ENCODE measurements at regions not wholly inside any gene's neighbourhood (a gene's known extent, or its start where the extent isn't known, plus 50 kb on each side); places are given as distances from the start of the nearest gene placed in this dataset.

DNA sequence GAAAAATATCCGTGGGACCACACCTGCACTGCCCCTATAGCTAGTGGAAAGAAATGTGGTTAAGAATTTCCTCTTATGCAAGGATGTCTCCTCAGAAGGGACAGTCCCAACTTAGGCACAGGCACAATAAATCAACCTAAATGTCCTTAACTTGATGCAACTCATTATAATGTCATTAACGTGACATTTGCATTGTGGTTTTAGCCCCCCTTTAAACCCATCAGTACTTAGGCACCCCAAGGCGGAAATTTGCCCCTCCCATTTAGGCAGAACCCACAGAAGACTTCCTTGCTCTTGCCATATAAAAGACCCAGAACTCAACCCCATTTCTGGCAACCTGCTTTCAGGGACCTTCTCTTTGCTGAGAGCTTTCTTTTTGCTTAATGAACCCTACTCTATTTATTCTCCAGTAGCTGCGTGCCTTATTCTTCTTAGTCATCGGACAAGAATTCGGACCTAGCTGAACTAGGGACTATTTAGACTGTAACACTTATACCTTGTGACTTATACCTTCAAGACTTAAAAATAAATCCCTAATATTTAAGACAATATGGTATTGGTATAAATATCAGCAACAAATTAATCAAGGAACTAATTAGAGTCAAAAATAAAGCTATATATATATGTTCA lies 1281.6 kb upstream of the TMEFF2 start:
- Histone ChIP-seq H4K20me1 (ENCODE audit: insufficient read depth, low read length) (no peaks in the 10 kb centered on the region), H2AFZ (ENCODE audit: low read length) (no peak overlapping the region), H3K9me2 (ENCODE audit: insufficient read depth, low read length) (no peaks in the 10 kb centered on the region), H3K4me3 (ENCODE audit: low read depth, low read length, poor library complexity, severe bottlenecking) (no peak overlapping the region), H3K9me3 (ENCODE audit: low read length) (no peaks in the 10 kb centered on the region), H3K27ac (ENCODE audit: low read depth, low read length, poor library complexity, severe bottlenecking) (no peak overlapping the region), H3K4me2 (ENCODE audit: low read length) (no peak overlapping the region), H3K79me2 (ENCODE audit: insufficient read depth, low read depth, low read length) (no peaks in the 10 kb centered on the region), H3K36me3 (ENCODE audit: insufficient read depth, low read length) (no peaks in the 10 kb centered on the region), H3K4me1 (ENCODE audit: insufficient read depth, low read length, poor library complexity, severe bottlenecking) (no peaks in the 10 kb centered on the region)
- no peak for DNase-seq (ENCODE audit: low spot score)
- ChIA-PET CTCF (ENCODE audit: unreplicated experiment) (no interaction called here), POLR2A (interaction anchor here (0.6 kb wide), 1 partner anchor 12 kb away, joined by 3 read pairs; no protein-coding TSS in a partner anchor)
- intact Hi-C loops (cut with micrococcal nuclease; ENCODE audit: unreplicated experiment) = no loop called here
- TF ChIP-seq, protein P1, sequence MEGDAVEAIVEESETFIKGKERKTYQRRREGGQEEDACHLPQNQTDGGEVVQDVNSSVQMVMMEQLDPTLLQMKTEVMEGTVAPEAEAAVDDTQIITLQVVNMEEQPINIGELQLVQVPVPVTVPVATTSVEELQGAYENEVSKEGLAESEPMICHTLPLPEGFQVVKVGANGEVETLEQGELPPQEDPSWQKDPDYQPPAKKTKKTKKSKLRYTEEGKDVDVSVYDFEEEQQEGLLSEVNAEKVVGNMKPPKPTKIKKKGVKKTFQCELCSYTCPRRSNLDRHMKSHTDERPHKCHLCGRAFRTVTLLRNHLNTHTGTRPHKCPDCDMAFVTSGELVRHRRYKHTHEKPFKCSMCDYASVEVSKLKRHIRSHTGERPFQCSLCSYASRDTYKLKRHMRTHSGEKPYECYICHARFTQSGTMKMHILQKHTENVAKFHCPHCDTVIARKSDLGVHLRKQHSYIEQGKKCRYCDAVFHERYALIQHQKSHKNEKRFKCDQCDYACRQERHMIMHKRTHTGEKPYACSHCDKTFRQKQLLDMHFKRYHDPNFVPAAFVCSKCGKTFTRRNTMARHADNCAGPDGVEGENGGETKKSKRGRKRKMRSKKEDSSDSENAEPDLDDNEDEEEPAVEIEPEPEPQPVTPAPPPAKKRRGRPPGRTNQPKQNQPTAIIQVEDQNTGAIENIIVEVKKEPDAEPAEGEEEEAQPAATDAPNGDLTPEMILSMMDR (conservative IDR thresholded peaks at IDR 0.05; ENCODE audit: low read length) = no peak
- TF ChIP-seq EZH2phosphoT487 (IDR thresholded peaks at IDR 0.05; ENCODE audit: borderline replicate concordance, low read depth, low read length) = no peak
- BruUV-seq (replicated peaks) = no TSS peak

DNA sequence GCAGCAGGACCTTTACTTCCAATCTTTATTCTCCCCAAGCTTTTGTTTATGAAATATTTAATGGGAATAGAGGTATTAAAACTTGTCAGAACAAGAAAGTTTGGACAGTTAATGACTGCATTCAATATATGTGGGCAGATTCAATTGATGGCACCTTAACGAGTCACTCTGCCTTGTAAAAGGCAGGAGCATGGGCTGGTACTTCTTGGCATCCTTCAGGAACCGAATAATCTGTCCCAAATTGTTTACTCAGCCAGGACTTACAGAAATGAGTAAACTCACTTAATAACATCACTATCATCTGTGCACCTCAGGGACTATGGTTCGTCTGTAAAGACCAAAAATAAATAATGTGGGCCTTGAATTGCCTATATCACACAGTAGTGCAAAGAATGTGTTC lies 1280.3 kb upstream of the TMEFF2 start:
- H2AFZ ChIP-seq (ENCODE audit: low read length) = no peak overlapping the region
- no TSS peak for BruUV-seq (replicated peaks)
- no peak overlapping the region for H3K27ac ChIP-seq (ENCODE audit: low read depth, low read length, poor library complexity, severe bottlenecking)
- H3K36me3 ChIP-seq (ENCODE audit: insufficient read depth, low read length) = no peaks in the 10 kb centered on the region
- H3K4me3 ChIP-seq (ENCODE audit: low read depth, low read length, poor library complexity, severe bottlenecking) = no peak overlapping the region
- no peak for TF ChIP-seq EZH2phosphoT487 (IDR thresholded peaks at IDR 0.05; ENCODE audit: borderline replicate concordance, low read depth, low read length)
- TF ChIP-seq, protein P1 (conservative IDR thresholded peaks at IDR 0.05; ENCODE audit: low read length) = no peak
- intact Hi-C loops (cut with micrococcal nuclease; ENCODE audit: unreplicated experiment) = no loop called here
- no peaks in the 10 kb centered on the region for H3K9me3 ChIP-seq (ENCODE audit: low read length)
- POLR2A ChIA-PET = interaction anchor here (0.6 to 0.7 kb wide), 2 partner anchors 397 to 414 kb away, joined by 3 to 5 read pairs; no protein-coding TSS in a partner anchor
- CTCF ChIA-PET (ENCODE audit: unreplicated experiment) = no interaction called here
- H4K20me1 ChIP-seq (ENCODE audit: insufficient read depth, low read length) = no peaks in the 10 kb centered on the region
- no peak overlapping the region for H3K4me2 ChIP-seq (ENCODE audit: low read length)
- no peaks in the 10 kb centered on the region for H3K79me2 ChIP-seq (ENCODE audit: insufficient read depth, low read depth, low read length)
- H3K4me1 ChIP-seq (ENCODE audit: insufficient read depth, low read length, poor library complexity, severe bottlenecking) = no peaks in the 10 kb centered on the region
- no peaks in the 10 kb centered on the region for H3K9me2 ChIP-seq (ENCODE audit: insufficient read depth, low read length)
- no peak for DNase-seq (ENCODE audit: low spot score)

DNA sequence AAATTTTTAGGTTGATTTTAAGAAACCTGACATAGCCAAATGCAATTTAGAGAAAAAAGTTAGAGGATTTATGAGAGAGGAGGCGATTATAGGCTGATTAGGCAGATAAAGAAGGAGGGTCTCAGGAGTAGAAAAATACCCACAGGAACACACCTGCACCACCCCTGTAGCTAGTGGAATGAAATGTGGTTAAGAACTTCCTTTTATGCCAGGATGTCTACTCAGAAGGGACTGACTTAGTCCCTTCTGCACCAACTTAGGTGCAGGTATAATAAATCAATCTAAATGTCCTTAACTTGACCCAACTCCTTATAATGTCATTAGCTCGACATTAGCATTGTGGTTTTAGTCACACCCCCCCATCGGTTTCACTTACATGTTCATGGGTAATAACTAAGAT lies 1274.5 kb upstream of the TMEFF2 start:
- DNase-seq (ENCODE audit: low spot score) = no peak
- Histone ChIP-seq H3K4me3 (ENCODE audit: low read depth, low read length, poor library complexity, severe bottlenecking) (no peak overlapping the region), H3K4me1 (ENCODE audit: insufficient read depth, low read length, poor library complexity, severe bottlenecking) (no peaks in the 10 kb centered on the region), H4K20me1 (ENCODE audit: insufficient read depth, low read length) (no peaks in the 10 kb centered on the region), H3K9me2 (ENCODE audit: insufficient read depth, low read length) (no peaks in the 10 kb centered on the region), H3K27ac (ENCODE audit: low read depth, low read length, poor library complexity, severe bottlenecking) (no peak overlapping the region), H3K9me3 (ENCODE audit: low read length) (no peaks in the 10 kb centered on the region), H2AFZ (ENCODE audit: low read length) (no peak overlapping the region), H3K79me2 (ENCODE audit: insufficient read depth, low read depth, low read length) (no peaks in the 10 kb centered on the region), H3K4me2 (ENCODE audit: low read length) (no peak overlapping the region), H3K36me3 (ENCODE audit: insufficient read depth, low read length) (no peaks in the 10 kb centered on the region)
- intact Hi-C loops (cut with micrococcal nuclease; ENCODE audit: unreplicated experiment) = no loop called here
- ChIA-PET POLR2A (no interaction called here), CTCF (ENCODE audit: unreplicated experiment) (no interaction called here)
- TF ChIP-seq, protein P1 (conservative IDR thresholded peaks at IDR 0.05; ENCODE audit: low read length) = no peak
- no peak for TF ChIP-seq EZH2phosphoT487 (IDR thresholded peaks at IDR 0.05; ENCODE audit: borderline replicate concordance, low read depth, low read length)
- no TSS peak for BruUV-seq (replicated peaks)
